Stimulated activated CD8-positive, alpha-beta memory T cell treated with anti-CD3 and anti-CD28 coated beads, Interleukin-7, amount 100 ng/mL, for 24 hours (primary cell): ENCODE measurements at regions not wholly inside any gene's neighbourhood (a gene's known extent, or its start where the extent isn't known, plus 50 kb on each side); places are given as distances from the start of the nearest gene placed in this dataset.

Experiments
- DNase-seq: peaks from one replicate; pipeline ENCODE4 v3.0.0-alpha.2; 2020; ENCODE audit warnings: low read depth

GRCh38 chr7:156156734-156157408 lies 344.6 kb upstream of the SHH start:
- DNase-seq, result no peak

- no peak for DNase-seq
Measured at GRCh38 chr7:156155988-156156733, 343.9 kb upstream of the SHH start.

GRCh38 chr7:156153590-156153989 lies 341.3 kb upstream of the SHH start:
- no peak for DNase-seq

GRCh38 chr7:156152390-156152789 lies 340.1 kb upstream of the SHH start:
- DNase-seq, result no peak

GRCh38 chr7:156151658-156152057 lies 339.4 kb upstream of the SHH start:
- no peak for DNase-seq

- DNase-seq, result no peak
Measured at GRCh38 chr7:156151078-156151477, 338.8 kb upstream of the SHH start.

- no peak for DNase-seq
Measured at GRCh38 chr7:156148995-156149394, 336.7 kb upstream of the SHH start.

GRCh38 chr7:156148547-156148946 lies 336.3 kb upstream of the SHH start:
- no peak for DNase-seq

GRCh38 chr7:156147756-156148504 lies 335.7 kb upstream of the SHH start:
- DNase-seq, result no peak

GRCh38 chr7:156147104-156147503 lies 334.8 kb upstream of the SHH start:
- DNase-seq, result no peak

GRCh38 chr7:156145996-156146395 lies 333.7 kb upstream of the SHH start:
- no peak for DNase-seq

GRCh38 chr7:156145184-156145583 lies 332.9 kb upstream of the SHH start:
- DNase-seq, result no peak

- no peak for DNase-seq
Measured at GRCh38 chr7:156143683-156144082, 331.4 kb upstream of the SHH start.

- no peak for DNase-seq
Measured at GRCh38 chr7:156143158-156143557, 330.9 kb upstream of the SHH start.

- no peak for DNase-seq
Measured at GRCh38 chr7:156141941-156142340, 329.7 kb upstream of the SHH start.

GRCh38 chr7:156140896-156141295 lies 328.6 kb upstream of the SHH start:
- DNase-seq, result no peak

- no peak for DNase-seq
Measured at GRCh38 chr7:156140447-156140846, 328.2 kb upstream of the SHH start.

- no peak for DNase-seq
Measured at GRCh38 chr7:156139633-156140032, 327.4 kb upstream of the SHH start.

GRCh38 chr7:156139112-156139511 lies 326.8 kb upstream of the SHH start:
- DNase-seq, result no peak

GRCh38 chr7:156131881-156132280 lies 319.6 kb upstream of the SHH start:
- DNase-seq, result no peak

- no peak for DNase-seq
Measured at GRCh38 chr7:156129522-156129921, 317.3 kb upstream of the SHH start.

GRCh38 chr7:156128496-156128895 lies 316.2 kb upstream of the SHH start:
- no peak for DNase-seq
